GM18873 (cell line): ENCODE measurements at regions not wholly inside any gene's neighbourhood (a gene's known extent, or its start where the extent isn't known, plus 50 kb on each side); places are given as distances from the start of the nearest gene placed in this dataset.
A peak's percentile ranks its signal among the peaks of the same experiment; 100 is the strongest.
"Not testable (repeated sequence)": the region's sequence is repeated elsewhere in the genome, so short reads cannot be mapped to it uniquely, and the experiment has no call there.

Source experiments
- ATAC-seq: cut with Tn5 transposase; IDR thresholded peaks from one replicate; pipeline ENCODE4 v1.9.1; 2021; ENCODE audit warnings: mild to moderate bottlenecking, moderate library complexity, moderate number of reproducible peaks; ENCODE audit not compliant: unreplicated experiment, low FRiP score

DNA sequence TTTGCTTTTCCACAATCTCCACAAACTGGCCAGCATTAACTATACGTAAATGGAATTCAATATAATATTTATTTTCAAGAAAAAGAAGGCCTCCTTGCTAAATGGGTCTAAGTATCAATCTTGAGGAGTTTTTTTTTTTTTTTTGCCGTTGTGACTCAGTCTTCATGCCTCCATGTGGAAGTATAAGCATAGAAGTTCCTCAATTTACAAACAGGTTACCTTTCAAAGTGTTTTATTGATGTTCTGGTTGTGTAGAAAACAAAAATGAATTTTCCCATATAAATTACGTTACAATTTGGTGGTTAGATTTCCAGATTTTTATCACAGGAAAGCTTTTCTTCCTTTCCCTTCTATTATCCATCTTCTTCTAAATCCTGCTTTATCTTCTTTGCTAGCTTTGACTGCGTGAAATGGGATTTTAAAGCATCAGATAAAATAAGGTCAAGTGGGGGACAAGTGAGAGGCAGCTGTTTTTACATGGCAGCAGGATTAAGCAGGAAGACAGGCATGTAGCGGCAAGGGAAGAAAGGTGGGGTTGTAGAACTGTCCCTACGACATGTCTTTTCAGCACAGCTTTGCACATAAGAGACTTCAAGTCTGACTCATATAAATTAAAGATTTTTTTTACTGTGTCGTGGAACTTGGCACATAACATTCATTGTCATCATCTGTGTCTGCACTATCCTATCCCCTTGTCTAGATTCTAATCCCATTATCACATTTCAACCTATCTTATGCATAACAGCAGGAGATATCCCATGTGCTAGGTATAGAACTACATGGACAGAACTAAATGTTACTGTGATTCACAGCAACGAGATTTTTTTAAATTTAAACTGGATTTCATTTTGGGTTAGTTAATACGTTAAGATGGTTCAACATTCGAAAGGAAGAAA, 135.3 kb upstream of the FAM3C start:
- ATAC-seq, result no peak

DNA sequence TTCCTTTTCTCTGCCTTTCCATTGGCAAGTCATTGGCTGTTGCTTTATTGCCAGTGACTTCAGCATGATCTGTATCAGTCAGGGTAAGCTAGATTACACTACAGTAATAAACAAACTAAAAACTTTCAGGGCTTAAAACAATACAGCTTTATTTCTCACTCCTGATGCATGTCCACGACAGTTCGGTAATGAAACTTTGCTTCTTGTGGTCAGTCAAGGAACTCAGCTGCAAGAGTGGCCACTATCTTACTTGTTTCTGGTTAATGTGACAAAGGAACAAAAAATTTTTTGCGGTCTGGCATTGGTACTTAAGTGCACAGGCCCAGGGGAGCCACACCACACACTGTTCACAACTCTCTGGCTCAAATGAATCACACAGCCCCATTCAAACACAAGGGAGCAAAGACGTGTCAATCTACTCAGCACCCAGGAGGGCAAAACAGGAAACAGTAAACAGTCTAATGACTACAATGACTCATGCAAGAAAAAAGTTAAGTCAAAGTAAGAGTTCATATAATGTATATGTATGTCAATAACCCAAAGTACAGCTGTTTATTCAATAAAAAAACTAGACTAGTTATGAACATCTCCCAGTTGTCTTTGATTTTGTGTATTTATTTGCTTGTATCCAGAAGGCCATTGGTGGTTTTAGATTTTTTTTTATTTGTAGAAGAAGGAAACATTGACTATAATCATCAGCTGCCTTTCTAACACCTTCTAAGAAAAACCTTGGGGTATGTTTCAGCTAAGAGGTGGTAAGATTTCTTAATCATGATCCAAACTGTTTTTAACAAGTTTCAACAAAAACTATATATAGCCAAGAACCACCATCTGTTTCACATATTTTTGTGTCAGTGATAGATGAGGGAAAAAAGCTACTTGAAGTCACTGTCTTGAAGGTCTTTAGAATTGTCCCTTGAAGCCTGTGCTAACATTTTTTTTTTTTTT, 134.4 kb upstream of the FAM3C start:
- peak; percentile 100 for ATAC-seq

DNA sequence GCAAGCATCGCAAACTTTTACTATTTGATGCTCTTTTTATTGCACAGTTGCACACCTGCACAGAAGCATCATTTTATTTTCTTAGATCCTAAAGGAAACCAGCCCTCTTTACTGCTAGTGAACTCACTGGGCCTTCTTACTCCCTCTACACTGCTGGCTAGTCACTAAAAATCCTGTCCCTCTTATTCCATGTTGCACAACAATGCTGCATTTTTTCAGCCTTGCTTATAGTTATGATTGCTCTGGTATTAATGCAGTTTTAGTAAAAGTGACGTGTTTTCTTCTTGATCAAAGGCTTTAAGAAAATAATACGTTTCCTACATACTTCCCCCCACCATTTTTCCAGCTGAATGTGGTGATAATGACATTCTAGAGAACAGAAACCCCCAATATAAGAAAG, 132.9 kb upstream of the FAM3C start:
- ATAC-seq, result no peak

DNA sequence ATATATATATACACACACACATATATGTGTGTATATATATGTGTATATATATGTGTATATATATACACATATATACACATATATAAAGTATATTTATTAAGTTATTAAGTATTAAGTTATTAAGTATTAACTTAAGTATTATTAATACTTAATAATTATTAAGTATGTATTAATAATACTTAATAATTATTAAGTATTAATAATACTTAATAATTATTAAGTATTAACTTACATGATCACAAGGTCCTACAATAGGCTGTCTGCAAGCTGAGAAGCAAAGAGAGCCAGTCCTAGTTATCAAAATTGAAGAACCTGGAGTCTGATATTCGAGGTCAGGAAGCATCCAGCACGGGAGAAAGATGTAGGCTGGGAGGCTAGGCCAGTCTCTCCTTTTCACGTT, 130.1 kb upstream of the FAM3C start:
- not testable (repeated sequence) for ATAC-seq

DNA sequence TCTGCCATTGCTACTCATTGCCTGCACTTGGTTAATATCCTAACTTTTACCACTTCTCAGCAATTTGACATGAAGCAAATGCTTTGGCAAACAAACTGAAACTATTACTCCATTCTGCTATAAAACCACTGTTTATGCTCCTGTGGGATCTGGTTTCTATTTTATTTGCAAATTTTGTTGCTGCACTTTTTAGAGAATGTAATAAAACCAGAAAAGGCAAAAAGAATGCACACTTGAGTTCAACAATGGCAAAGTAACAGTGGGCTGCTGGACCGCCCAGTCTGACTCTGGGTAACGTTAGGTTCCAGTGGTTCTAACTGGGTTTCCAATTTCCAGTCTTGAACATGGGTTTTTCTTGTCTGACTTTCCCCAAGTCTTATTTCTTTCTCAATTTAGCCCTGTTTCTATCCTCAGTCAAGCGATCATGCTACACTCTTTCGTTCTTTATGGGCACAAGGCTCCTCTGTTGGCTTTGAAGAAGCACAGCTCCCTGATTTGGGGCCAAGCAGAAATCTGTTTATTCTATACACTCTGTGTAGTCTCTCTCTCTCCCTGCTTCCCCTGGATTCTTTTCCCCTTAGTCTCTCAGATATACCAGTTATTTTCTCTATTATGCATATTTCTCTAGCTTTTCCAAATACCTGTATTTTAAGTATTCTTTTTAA, 129.2 kb upstream of the FAM3C start:
- ATAC-seq, result no peak

DNA sequence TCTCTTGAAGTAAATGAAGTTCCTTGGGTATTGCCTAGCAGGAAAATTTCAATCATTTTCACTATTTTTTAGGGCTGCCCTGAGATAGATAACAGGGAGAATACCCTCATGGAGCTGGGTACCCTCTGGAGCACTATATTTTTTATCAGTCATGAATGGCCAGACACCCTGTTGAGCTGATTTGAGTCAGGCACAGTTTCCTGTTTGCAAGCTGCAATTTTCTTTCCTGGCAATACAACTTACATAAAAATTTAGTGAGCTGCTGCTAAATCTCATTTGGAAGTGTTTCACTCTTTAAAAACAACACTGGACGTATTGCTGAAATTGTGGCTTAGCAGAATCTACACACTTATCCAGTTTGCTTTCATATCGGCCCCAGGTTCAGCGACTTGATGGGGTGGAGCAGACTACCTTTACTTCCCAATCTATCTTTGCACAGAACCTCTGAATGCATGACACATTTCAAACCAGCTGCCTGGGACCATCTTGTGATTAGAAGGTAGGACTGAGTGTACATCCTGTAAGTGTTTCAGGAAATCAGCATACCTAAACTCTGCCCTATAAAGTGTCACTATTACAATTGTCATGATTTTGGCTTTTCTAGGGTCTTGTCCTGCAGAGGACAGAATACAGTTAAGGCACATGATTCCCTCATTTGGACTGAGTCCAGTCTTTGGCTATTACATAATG, 125.7 kb upstream of the FAM3C start:
- ATAC-seq, result no peak

DNA sequence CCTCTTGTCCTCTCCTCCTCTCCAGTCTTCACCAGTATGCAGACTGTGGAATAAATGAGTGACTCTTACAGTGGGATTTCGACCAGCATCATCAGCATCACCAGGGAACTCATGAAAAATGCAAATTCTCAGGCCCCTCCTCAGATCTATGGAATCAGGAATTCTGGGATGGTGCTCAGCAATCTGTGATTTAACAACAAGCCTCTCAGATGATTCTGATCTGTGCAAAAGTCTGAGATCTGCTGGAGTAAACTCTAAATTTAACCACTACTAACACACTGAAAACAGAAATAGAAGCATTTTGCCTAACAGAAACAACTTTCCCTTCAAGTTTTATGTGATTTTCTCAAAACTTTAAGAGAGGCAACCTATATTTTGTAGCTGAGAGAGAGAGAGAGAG, 124.8 kb upstream of the FAM3C start:
- ATAC-seq, result no peak

DNA sequence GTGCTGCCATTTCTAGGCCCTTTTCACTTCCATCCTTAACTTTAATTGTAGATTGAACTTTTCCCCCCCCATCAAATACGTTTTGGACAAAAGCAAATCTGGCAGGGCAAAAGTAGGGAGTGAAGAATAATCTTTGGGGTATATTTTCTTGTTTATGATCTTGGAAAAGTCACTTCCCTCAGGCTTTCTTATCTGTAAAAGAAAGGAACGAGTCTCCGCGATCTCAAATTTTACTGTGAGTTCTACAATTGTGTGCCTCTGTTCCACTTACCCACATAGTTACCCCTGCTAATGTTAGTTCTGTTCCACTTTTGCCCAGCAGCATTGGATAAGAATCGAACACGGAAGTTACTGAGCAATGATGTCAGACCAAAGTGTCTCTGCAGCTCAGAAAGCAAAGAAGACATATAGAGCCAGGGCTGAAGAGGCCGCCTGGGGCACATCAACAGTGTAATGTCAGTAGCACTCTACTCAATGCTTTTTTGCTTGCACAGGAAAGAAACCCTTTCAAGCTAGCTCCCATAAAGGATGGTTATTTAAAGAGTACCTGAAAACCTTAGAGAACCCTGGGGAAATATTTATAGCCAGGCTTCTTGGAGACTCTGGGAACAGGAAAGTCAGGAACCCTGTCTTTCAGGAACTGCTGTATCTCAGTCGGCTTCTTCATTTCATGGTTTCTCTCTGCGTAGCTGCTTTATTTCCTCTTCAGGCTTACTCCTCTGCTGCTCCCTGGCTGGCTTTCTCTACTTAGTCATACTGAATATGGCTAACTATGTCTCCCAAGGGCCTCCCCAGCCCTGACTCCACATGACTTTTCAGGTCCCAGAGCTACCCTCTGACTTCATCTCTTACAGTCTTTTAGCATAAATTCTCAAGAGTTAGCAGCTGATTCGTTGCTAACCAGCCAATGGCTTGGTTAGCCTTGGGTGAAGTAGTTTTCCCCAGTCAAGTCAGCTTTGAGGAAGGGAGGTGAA, 123.7 kb upstream of the FAM3C start:
- peak; percentile 78 for ATAC-seq

DNA sequence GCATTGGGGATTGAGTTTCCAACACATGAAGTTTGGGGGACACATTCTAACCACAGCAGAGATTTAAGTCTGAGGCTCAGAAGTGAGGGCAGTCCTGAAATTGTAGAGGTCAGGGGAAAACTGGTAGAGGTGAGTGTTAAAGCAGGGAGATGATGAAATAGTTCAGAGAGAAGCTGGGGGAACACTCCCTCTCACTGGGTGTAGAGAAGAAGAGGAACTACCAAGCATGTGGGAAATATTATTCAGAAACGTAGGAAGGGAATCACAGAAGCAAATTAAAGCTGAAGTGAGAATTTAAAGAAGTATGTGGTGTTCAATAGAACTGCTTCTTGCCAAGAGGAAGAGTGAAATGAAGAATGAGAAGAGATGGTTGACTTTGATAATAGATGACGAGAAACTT, 121.5 kb upstream of the FAM3C start:
- no peak for ATAC-seq

DNA sequence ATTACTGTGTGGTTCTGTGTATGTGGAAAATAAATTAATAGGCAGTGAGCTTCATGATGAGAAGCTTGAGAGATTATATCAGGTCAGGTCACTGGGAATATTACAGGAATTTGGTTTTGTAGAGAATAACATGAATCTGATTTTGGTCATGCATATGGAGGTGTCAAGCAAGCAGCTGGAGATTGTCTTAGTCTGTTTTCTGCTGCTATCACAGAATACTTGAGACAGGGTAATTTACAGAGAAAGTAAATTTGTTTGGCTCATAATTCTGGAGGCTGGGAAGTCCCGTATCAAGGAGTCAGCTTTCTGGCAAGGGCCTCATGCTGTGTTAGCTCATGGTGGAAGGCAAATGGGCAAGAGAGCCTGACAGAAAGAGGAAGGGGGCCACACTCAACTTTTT, 120.7 kb upstream of the FAM3C start:
- ATAC-seq, result no peak

DNA sequence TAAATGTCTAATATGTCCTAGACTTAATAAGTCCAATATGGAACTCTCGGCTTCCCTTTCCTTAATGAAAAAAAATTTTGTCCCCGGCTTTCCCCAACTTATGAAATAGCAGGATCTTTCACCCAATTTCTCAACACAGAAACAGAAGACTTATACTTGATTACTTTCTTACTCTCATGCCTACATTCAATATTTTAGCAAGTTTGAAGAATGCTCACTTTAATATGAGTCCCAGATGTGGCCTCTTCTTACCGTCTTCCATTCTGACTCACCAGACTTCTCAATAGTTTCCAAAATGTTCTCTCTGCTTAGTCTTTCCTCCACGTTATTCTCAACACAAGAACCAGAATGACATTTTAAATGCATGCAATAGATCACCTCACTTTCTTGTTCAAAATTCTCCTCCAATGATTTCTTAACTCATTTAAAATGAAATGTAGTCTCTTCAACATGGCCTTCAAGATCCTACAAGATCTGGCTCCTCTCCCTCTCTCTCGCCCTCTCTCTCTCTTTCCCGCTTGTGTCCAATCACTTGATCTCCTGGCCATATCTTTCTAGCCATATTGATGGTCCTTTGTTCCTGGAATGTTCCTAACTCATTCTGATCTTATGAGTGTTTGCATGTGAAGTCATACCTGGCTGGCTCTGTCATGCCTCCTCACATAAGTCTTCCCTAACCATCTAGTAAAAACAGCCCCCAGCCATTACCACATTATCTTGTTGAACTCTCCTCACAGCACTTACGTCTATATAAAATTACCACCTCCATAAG, 119.7 kb upstream of the FAM3C start:
- no peak for ATAC-seq

DNA sequence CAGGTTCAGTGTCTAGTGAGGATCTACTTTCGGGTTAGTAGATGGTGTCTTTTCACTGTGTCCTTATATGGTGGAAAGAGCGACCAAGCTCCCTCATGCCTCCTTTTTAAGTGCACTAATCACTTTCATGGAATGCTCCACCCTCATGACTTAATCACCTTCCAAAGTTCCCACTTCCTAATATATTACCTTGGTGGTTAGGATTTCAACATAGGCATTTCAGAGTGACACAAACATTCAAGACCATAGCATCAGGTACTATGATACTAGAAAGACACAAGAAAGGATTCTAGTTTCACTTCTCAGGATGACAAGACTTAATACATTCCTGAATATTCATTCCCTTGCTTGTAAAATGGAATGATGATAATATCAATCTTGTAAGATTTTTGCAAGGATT, 119.1 kb upstream of the FAM3C start:
- no peak for ATAC-seq

DNA sequence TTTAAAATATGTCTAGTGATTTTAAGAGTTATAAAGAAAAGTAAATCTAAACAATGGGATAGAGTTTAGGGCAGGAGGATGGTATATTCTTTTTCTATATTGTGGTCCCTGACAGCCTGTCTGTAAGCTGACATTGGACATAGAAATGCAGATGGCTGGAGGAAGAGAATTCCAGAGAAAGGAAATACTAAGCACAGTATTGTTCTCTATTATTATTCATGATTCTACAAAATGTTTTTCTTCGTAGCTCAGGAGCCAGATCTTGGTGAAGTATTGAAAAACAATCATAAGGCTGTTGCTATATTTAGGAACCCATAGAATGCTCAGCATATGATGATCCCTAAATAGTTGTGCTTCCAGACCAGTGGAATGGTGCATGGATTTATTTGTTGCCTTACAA, 117.0 kb upstream of the FAM3C start:
- no peak for ATAC-seq

DNA sequence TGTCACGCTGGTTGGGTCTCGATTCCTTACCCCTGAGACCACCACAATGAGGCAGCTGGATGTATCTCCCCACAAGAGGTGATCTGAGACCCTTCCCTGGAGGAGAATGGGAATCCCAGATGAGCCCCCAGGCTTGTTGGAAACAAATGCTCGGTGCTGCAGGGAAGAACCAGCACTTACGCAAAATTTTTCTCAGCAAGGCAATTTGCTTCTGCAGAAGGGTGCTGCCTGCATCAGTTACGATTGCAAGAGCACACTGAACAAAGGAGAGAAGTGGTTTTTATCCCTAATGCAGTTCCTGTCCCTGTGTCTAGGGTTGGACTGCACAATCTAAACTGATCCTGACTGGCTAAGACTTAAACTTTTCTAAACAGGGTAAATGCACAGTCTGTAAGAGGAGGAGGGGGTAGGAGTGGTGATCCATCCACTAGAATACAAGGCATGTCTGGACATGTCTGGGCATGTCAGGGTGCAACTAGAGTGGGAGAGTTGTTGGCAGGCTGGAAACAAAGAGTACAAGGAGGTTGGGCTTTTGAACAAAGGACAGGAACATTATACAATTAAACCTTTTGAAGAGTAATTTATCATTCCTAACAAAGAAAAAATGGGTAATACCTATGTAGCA, 114.9 kb upstream of the FAM3C start:
- no peak for ATAC-seq

DNA sequence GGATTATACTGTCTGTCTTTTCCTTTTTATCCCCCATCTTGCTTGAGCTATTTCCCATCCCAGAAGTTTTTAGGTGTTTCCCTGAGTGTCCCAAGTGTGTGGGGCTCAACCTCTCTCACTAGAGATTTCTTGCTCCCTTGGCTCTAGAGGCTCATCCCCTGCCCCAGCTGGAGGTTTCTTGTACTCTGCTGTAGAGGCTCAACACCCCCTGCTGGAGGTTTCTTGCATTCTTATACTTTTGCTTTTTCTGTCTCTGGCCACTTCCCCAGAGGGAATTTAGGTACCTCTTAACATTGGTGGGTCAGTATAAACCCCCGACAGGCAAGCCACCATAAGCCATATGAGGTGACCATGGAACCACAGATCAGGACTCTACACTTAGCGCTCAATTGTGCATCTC, 114.2 kb upstream of the FAM3C start:
- no peak for ATAC-seq

DNA sequence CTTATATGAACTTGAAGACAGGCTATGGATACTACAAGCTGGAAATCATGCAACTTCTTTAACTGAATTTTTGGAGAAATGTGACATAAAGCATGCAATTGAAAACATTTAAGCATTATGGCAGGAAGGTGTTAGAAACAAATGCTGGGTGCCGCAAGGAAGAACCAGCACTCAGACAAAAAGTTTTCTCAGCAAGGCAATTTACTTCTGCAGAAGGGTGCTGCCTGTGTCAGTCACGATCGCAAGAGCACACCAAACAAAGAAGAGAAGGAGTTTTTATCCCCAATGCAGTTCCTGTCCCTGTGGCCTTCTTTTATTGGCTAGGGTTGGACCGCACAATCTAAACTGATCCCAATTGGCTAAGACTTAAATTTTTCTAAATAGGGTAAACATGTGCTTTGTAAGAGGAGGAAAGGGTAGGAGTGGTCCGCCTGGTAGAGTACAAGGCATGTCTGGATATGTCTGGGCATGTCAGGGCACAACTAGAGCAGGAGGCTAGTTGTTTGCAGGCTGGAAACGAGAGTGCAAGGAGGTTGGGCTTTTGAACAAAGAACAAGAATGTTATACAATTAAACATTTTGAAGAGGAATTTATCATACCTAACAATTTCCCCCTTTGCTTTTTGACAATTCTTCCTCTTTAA, 109.6 kb upstream of the FAM3C start:
- no peak for ATAC-seq

DNA sequence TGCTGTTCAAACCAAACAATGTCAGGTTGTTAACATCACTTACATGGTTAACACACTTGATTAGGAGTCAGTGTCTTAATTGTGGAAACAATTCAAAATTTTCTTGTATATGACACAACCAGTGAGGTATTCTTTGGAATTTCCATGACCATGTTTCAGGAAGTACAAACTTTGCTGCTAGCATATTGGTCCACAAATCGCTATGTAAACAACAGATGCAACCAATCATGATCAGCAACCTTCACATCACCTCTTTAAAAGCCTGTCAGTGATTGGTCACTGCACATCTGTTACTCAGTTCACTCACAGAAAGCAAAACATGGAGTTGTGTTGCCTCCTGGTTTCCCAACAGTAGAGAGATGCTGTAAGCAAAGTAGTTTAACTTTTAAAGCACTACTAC, 108.9 kb upstream of the FAM3C start:
- ATAC-seq, result no peak

DNA sequence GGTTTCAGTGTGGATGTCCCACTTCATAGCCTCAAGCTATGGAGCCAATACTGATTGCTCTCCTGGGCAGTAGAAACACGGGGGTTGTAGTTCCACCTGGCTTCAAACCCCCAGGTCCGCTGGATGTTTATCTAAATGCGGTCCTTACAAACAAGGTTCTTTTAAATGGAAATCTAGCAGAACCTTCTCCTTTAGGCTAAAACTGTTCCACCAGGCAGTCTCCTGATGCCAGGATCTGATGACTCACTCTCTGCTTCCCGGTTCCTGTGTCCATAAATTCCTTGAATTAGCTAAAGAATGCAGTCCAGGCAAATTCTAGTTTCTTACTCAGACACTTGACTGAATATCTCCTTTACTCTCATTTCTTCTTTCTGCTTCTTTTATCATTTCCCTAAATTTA, 108.4 kb upstream of the FAM3C start:
- ATAC-seq, result no peak
